ENCODE measurements at regions not wholly inside any gene's neighbourhood (a gene's known extent, or its start where the extent isn't known, plus 50 kb on each side); places are given as distances from the start of the nearest gene placed in this dataset.

DNA sequence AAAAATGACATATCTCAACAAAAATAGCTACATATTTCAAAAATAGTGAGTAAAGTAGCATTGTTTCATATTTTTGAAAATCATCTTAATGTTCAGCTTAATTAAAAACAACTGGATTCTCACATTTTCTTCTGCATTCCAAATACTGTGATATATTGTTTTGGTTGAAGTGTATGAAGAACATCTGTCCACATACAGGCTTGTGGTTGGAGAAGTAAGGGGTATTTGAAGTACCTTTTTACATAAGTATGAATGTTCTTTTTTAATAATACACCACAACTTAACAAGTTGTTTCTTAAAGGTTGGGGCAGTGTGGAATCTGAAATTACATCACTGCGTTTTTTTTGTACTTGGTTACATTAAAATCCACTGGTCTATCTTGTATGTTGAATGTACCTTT lies 442.5 kb downstream of the KIF20B start:
- TF ChIP-seq, protein P1, sequence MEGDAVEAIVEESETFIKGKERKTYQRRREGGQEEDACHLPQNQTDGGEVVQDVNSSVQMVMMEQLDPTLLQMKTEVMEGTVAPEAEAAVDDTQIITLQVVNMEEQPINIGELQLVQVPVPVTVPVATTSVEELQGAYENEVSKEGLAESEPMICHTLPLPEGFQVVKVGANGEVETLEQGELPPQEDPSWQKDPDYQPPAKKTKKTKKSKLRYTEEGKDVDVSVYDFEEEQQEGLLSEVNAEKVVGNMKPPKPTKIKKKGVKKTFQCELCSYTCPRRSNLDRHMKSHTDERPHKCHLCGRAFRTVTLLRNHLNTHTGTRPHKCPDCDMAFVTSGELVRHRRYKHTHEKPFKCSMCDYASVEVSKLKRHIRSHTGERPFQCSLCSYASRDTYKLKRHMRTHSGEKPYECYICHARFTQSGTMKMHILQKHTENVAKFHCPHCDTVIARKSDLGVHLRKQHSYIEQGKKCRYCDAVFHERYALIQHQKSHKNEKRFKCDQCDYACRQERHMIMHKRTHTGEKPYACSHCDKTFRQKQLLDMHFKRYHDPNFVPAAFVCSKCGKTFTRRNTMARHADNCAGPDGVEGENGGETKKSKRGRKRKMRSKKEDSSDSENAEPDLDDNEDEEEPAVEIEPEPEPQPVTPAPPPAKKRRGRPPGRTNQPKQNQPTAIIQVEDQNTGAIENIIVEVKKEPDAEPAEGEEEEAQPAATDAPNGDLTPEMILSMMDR (conservative IDR thresholded peaks at IDR 0.05 in 1 of 2, IDR thresholded peaks at IDR 0.05 in 1 of 2; ENCODE audit: low read depth in 1 of 2, low read length in 2 of 2), result no peak
- TF ChIP-seq EZH2 (IDR thresholded peaks at IDR 0.05; ENCODE audit: low read length, missing control alignments), result no peak

All from fibroblast of lung (primary cell).